ENCODE measurements at regions not wholly inside any gene's neighbourhood (a gene's known extent, or its start where the extent isn't known, plus 50 kb on each side); places are given as distances from the start of the nearest gene placed in this dataset.
A peak's percentile ranks its signal among the peaks of the same experiment; 100 is the strongest.

DNA sequence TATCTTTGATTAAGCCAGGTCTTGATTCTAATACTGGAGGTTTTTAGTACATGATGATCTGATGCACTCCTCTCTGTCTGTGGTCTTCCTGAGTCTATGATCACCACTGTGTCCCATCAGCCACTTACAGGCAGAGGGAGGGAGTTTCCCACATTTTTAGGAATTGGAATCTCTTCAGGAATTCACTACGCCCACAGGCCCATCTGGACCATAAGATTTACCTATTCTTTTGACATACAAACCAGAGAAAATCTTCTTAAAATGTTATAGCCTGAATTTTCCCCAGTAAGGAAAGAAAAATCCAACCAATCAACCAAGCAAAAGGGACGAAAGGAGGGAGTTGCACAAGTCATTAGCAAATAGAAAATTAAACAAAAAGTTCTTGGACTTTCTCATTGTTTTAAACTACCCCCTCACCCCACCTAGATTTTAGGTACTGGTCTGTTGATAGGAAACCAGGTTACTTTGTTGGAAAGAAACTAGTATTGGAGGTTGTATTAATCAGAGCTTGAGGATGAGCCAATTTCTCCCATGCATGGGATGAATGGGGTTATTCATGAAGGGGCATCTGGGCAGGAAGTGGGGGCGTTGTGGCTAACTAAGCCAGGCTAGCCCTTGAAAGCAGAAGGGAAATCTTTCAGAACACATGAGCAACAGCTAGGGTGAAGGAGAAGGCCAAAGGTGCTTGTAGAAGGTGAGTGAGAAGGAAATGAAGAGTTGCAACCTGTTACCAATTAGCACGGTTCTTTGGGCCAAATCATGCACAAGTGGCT is 328.2 kb upstream of the MEX3C start:
- Histone ChIP-seq H3K27me3 (replicated peaks) (no peaks in the 10 kb centered on the region), H3K27ac (no peak overlapping the region)
- in situ Hi-C loops (cut with HindIII; ENCODE audit: low pct_ligation_motif_present, low sequenced_read_pairs) = no loop called here

GRCh38 chr18:51527826-51528225 is 330.3 kb upstream of the MEX3C start:
- no peaks in the 10 kb centered on the region for H3K27me3 ChIP-seq (replicated peaks)

More for the DNA sequence above, 328.2 kb upstream of the MEX3C start:
- no peak for TF ChIP-seq CTCF (IDR thresholded peaks at IDR 0.05; ENCODE audit: low read depth, low read length, missing control alignments)
- Histone ChIP-seq H3K4me3 (ENCODE audit: low read depth, low read length) (no peak overlapping the region), H3K36me3 (replicated peaks) (no peaks in the 10 kb centered on the region)
- DNase-seq = no peak

DNA sequence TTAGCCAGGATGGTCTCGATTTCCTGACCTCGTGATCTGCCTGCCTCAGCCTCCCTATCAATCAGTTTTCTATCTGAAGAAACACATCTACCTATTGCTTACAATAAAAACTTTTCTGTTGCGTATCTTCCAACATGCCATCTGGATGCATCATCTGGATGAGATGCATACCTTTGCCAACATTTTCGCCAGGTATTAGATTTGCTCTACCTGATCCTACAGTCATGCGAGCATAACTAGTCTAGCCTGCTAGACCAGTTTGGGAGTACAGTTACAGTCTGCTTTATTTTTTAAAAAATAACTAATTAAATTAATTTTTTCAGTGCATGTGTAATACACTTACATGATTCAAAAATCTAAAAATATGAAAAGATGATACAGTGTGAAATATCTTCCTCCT is 334.0 kb upstream of the MEX3C start:
- Histone ChIP-seq H3K36me3 (replicated peaks) (no peaks in the 10 kb centered on the region), H3K4me3 (ENCODE audit: low read depth, low read length) (no peak overlapping the region), H3K27ac (no peak overlapping the region), H3K27me3 (replicated peaks) (no peaks in the 10 kb centered on the region)
- DNase-seq = no peak
- in situ Hi-C loops (cut with HindIII; ENCODE audit: low pct_ligation_motif_present, low sequenced_read_pairs) = no loop called here
- no peak for TF ChIP-seq CTCF (IDR thresholded peaks at IDR 0.05; ENCODE audit: low read depth, low read length, missing control alignments)

More at GRCh38 chr18:51527826-51528225, 330.3 kb upstream of the MEX3C start:
- H3K27ac ChIP-seq = no peak overlapping the region
- DNase-seq = no peak
- H3K4me3 ChIP-seq (ENCODE audit: low read depth, low read length) = no peak overlapping the region
- in situ Hi-C loops (cut with HindIII; ENCODE audit: low pct_ligation_motif_present, low sequenced_read_pairs) = no loop called here
- no peaks in the 10 kb centered on the region for H3K36me3 ChIP-seq (replicated peaks)
- TF ChIP-seq CTCF (IDR thresholded peaks at IDR 0.05; ENCODE audit: low read depth, low read length, missing control alignments) = no peak

DNA sequence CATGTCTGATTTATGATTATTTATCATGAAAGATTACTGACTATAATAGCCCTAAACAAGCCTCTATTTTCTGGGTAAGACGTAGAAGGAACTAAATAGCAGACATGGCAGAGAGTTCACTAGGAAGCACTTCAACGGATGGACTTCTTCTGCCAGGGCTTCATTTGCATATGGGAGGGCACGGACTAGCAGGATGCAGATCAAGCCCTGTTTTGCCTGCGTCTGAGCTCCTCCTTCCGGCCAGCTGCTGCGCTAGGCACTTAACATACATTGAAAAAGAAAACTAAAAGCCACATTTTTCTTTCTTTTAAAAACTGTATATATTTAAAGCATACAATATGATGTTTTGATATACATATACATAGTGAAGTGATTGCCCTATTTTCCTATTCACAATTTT is 340.0 kb upstream of the MEX3C start:
- H3K27me3 ChIP-seq (replicated peaks) = no peaks in the 10 kb centered on the region
- TF ChIP-seq CTCF (IDR thresholded peaks at IDR 0.05; ENCODE audit: low read depth, low read length, missing control alignments) = peak; percentile 45
- H3K4me3 ChIP-seq (ENCODE audit: low read depth, low read length) = no peak overlapping the region
- H3K36me3 ChIP-seq (replicated peaks) = no peaks in the 10 kb centered on the region
- no peak overlapping the region for H3K27ac ChIP-seq
- peak; percentile 9 for DNase-seq
- in situ Hi-C loops (cut with HindIII; ENCODE audit: low pct_ligation_motif_present, low sequenced_read_pairs) = no loop called here

DNA sequence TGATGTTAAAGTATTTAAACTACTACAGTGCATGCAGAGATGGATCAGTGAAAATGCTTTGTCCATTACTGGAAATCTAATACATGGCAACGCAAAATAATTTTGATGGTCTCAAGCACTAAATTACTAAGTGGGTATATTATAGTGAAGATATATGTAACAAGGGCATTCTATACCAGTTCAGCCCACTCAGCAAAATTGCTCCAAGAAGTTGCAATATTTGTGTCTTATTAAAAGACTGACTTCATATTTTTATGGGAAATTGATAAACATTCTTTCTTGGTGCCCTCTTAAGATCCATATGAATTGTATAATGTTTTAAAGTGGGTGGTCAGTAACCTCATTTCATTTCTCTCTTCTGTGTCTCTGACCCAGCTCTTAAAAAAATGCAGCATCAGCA is 343.1 kb upstream of the MEX3C start:
- in situ Hi-C loops (cut with HindIII; ENCODE audit: low pct_ligation_motif_present, low sequenced_read_pairs) = no loop called here
- DNase-seq = no peak
- H3K27me3 ChIP-seq (replicated peaks) = no peaks in the 10 kb centered on the region
- H3K4me3 ChIP-seq (ENCODE audit: low read depth, low read length) = no peak overlapping the region
- no peak for TF ChIP-seq CTCF (IDR thresholded peaks at IDR 0.05; ENCODE audit: low read depth, low read length, missing control alignments)
- no peak overlapping the region for H3K27ac ChIP-seq
- no peaks in the 10 kb centered on the region for H3K36me3 ChIP-seq (replicated peaks)

GRCh38 chr18:51541230-51541629 is 343.7 kb upstream of the MEX3C start:
- no peaks in the 10 kb centered on the region for H3K27me3 ChIP-seq (replicated peaks)
- DNase-seq = no peak
- H3K36me3 ChIP-seq (replicated peaks) = no peaks in the 10 kb centered on the region
- no peak for TF ChIP-seq CTCF (IDR thresholded peaks at IDR 0.05; ENCODE audit: low read depth, low read length, missing control alignments)
- in situ Hi-C loops (cut with HindIII; ENCODE audit: low pct_ligation_motif_present, low sequenced_read_pairs) = no loop called here
- no peak overlapping the region for H3K4me3 ChIP-seq (ENCODE audit: low read depth, low read length)
- H3K27ac ChIP-seq = no peak overlapping the region

Measured in brain microvascular endothelial cell (primary cell).